CD14-positive monocyte (primary cell): ENCODE measurements at regions not wholly inside any gene's neighbourhood (a gene's known extent, or its start where the extent isn't known, plus 50 kb on each side); places are given as distances from the start of the nearest gene placed in this dataset.

Experiments
- DNase-seq, 3 donors: peaks; one replicate each; pipeline ENCODE4 v3.0.0-alpha.2; 2011 to 2022
- H2AFZ ChIP-seq: 2 replicates; pipeline ENCODE4 v1.6.0; 2012; ENCODE audit warnings: mild to moderate bottlenecking, low read depth, low read length, inconsistent platforms; ENCODE audit not compliant: insufficient read depth, poor library complexity, severe bottlenecking
- H3K27ac ChIP-seq, 2 donors: 1 replicate in 1 of 2; 2 replicates in 1 of 2; pipeline ENCODE4 v1.5.1; 2012 to 2013; ENCODE audit warnings: low read length in 2 of 2, control low read depth in 1 of 2, inconsistent platforms in 1 of 2, low read depth in 1 of 2, mild to moderate bottlenecking in 1 of 2
- H3K27me3 ChIP-seq, 2 donors: one replicate each; pipeline versions ENCODE4 v1.6.0 to v1.6.1; 2011 to 2013; ENCODE audit warnings: low read length in 2 of 2; ENCODE audit not compliant: control insufficient read depth in 2 of 2, insufficient read depth in 2 of 2
- H3K36me3 ChIP-seq, 2 donors: replicated peaks in 1 of 2; 1 replicate in 1 of 2; 2 replicates in 1 of 2; pipeline versions ENCODE4 v1.5.1 to v1.6.1; 2012 to 2013; ENCODE audit warnings: low read length in 2 of 2, control low read depth in 1 of 2, inconsistent platforms in 1 of 2, mild to moderate bottlenecking in 1 of 2; ENCODE audit not compliant: insufficient read depth in 2 of 2, control insufficient read depth in 1 of 2
- H3K4me1 ChIP-seq, 2 donors: 1 replicate in 1 of 2; 2 replicates in 1 of 2; pipeline versions ENCODE4 v1.5.1 to v1.6.1; 2012 to 2013; ENCODE audit warnings: low read length in 2 of 2, control low read depth in 1 of 2, inconsistent platforms in 1 of 2, mild to moderate bottlenecking in 1 of 2, moderate library complexity in 1 of 2; ENCODE audit not compliant: insufficient read depth in 2 of 2, control insufficient read depth in 1 of 2
- H3K4me2 ChIP-seq: replicated peaks from 2 replicates; pipeline ENCODE3; 2012; ENCODE audit warnings: low read length, moderate library complexity, mild to moderate bottlenecking; ENCODE audit not compliant: poor library complexity, severe bottlenecking; ENCODE audit errors: extremely low read depth
- H3K4me3 ChIP-seq, 3 experiments: fragments of 200-600 bp in 1 of 3; sonication (generic) in 1 of 3; replicated peaks in 1 of 3; 1 replicate in 2 of 3; 2 replicates in 1 of 3; pipeline ENCODE4 v1.5.1; 2011 to 2013; ENCODE audit warnings: low read length in 3 of 3, mild to moderate bottlenecking in 3 of 3, control low read depth in 2 of 3, low read depth in 2 of 3, inconsistent platforms in 1 of 3, moderate library complexity in 1 of 3
- H3K79me2 ChIP-seq: 2 replicates; pipeline ENCODE4 v1.6.0; 2012; ENCODE audit warnings: mild to moderate bottlenecking, control low read depth, inconsistent platforms, low read length, moderate library complexity; ENCODE audit not compliant: insufficient read depth
- H3K9ac ChIP-seq: 2 replicates; pipeline ENCODE4 v1.6.0; 2017; ENCODE audit warnings: low read length, mild to moderate bottlenecking; ENCODE audit not compliant: insufficient read depth, poor library complexity, severe bottlenecking
- H3K9me3 ChIP-seq, 2 donors: replicated peaks in 1 of 2; 1 replicate in 1 of 2; 2 replicates in 1 of 2; pipeline versions ENCODE4 v1.5.1 to v1.6.1; 2012 to 2013; ENCODE audit warnings: low read length in 2 of 2, control low read depth in 1 of 2; ENCODE audit not compliant: control insufficient read depth in 1 of 2, insufficient read depth in 1 of 2
- H4K20me1 ChIP-seq: 2 replicates; pipeline ENCODE4 v1.6.0; 2012; ENCODE audit warnings: mild to moderate bottlenecking, low read length, control low read depth, moderate library complexity; ENCODE audit not compliant: insufficient read depth
- H3K27ac Mint-ChIP-seq, 7 donors: one replicate each; pipeline ENCODE4 v1.8.0; 2020; ENCODE audit warnings: mild to moderate bottlenecking in 7 of 7, mixed read lengths in 7 of 7, moderate library complexity in 6 of 7, inconsistent platforms in 2 of 7
- H3K27me3 Mint-ChIP-seq, 3 donors: one replicate each; pipeline ENCODE4 v1.8.0; 2021 to 2022; ENCODE audit warnings: low read depth in 3 of 3, mild to moderate bottlenecking in 3 of 3, mixed read lengths in 3 of 3, moderate library complexity in 3 of 3, inconsistent platforms in 1 of 3
- H3K36me3 Mint-ChIP-seq, 2 donors: one replicate each; pipeline ENCODE4 v1.8.0; 2020; ENCODE audit warnings: mixed read lengths in 2 of 2, inconsistent platforms in 1 of 2, mild to moderate bottlenecking in 1 of 2
- H3K4me1 Mint-ChIP-seq: one replicate; pipeline ENCODE4 v1.8.0; 2020; ENCODE audit warnings: mild to moderate bottlenecking, mixed read lengths
- H3K4me3 Mint-ChIP-seq, 2 donors: one replicate each; pipeline ENCODE4 v1.8.0; 2020; ENCODE audit warnings: mild to moderate bottlenecking in 2 of 2, mixed read lengths in 2 of 2, moderate library complexity in 1 of 2
- H3K9me3 Mint-ChIP-seq, 7 donors: one replicate each; pipeline ENCODE4 v1.8.0; 2020 to 2022; ENCODE audit warnings: mixed read lengths in 7 of 7, mild to moderate bottlenecking in 6 of 7, moderate library complexity in 6 of 7, inconsistent platforms in 2 of 7
- WGBS: methylation state at CpG from one replicate; pipeline ENCODE4 v1.1.5; 2013; ENCODE audit warnings: missing lambda C conversion rate; ENCODE audit not compliant: insufficient coverage; 5-methylcytosine and 5-hydroxymethylcytosine counted together
- intact Hi-C, 2 donors: fragments of 100-400 bp; cut with micrococcal nuclease; formaldehyde crosslinking; loops; one replicate each; pipeline versions ENCODE4 v1.15.0 to v1.15.1; 2023
- TF ChIP-seq, protein P1 (sequence below): fragments of 200-600 bp; IDR thresholded peaks from one replicate; pipeline ENCODE4 v1.8.0; 2022; ENCODE audit warnings: antibody characterized with exemption, mild to moderate bottlenecking

DNA sequence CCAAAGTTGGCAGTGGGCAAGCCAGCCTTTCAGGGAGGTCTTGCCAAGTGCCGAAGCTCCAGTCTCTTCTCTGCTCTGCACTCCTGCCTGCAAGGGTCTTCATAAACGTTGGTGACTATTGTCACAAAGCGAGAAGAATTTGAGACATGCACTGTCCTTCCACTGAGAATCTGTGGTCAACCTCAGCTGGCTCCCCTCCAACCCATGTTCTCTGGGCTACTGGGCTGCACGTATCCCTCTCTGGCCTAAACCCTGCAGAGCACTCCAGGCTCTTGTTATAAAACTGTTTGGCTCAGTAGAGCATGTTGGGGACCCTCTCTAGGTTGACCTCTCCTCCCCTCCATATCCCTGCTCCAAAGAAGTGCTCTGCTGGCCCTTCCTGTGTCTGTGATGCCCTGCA lies 260.4 kb upstream of the NFE2L3 start:
- H3K27me3 Mint-ChIP-seq, result peaks cover 58 to 83% (median 64%) of the 10 kb centered on the region in 3 donors

DNA sequence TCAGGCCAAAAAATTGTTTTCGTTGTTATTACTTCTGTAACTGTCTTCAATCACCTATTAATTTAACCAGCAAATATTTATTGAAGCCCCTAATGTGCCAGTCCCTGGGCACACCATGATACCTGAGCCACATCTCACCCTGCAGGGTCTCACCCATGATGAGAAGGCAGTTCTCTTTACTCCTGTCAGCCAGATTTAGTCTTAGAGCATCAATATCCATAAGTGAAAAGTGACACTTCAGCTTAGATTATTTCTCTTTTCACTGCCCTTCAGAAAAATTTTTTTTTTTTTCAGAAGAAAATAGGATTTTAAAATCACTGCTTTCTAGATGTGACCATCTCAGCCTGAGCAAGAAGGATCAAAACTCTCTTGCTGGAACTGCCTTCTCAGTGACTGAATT lies 258.6 kb upstream of the NFE2L3 start:
- Histone ChIP-seq H3K27ac (no peak overlapping the region), H3K27me3 (peaks cover 77 to 82% of the 10 kb centered on the region in 2 donors), H3K4me1 (peaks cover 19 to 29% of the 10 kb centered on the region in 2 donors), H3K9ac (no peak overlapping the region), H3K4me3 (peak overlapping the region in 1 of 3 experiments; percentile 61), H3K36me3 (no peaks in the 10 kb centered on the region), H3K9me3 (peaks cover 4 to 16% of the 10 kb centered on the region in 2 donors), H3K4me2 (peak overlapping the region; percentile 69), H3K79me2 (no peaks in the 10 kb centered on the region), H2AFZ (peak overlapping the region; percentile 62), H4K20me1 (no peaks in the 10 kb centered on the region)
- Mint-ChIP-seq H3K9me3 (peaks cover 3 to 17% (median 14%) of the 10 kb centered on the region in 7 donors), H3K4me3 (peak overlapping the region; percentile 51 to 83), H3K36me3 (peaks cover 10 to 12% of the 10 kb centered on the region in 2 donors), H3K4me1 (peaks cover 36% of the 10 kb centered on the region), H3K27me3 (peaks cover 67 to 89% (median 71%) of the 10 kb centered on the region in 3 donors), H3K27ac (peak overlapping the region in 3 of 7 donors; percentile 10 to 54 (median 52))
- intact Hi-C loops, result loop anchor here (5.0 to 10.0 kb wide), 6 partner anchors 171 to 771 kb away; partner anchors contain the start of genes CBX3 (in 1 of the 2) and HNRNPA2B1 (in 1 of the 2)
- no CpG with 5 or more reads among the region's 1 CpG for WGBS
- TF ChIP-seq, protein P1, sequence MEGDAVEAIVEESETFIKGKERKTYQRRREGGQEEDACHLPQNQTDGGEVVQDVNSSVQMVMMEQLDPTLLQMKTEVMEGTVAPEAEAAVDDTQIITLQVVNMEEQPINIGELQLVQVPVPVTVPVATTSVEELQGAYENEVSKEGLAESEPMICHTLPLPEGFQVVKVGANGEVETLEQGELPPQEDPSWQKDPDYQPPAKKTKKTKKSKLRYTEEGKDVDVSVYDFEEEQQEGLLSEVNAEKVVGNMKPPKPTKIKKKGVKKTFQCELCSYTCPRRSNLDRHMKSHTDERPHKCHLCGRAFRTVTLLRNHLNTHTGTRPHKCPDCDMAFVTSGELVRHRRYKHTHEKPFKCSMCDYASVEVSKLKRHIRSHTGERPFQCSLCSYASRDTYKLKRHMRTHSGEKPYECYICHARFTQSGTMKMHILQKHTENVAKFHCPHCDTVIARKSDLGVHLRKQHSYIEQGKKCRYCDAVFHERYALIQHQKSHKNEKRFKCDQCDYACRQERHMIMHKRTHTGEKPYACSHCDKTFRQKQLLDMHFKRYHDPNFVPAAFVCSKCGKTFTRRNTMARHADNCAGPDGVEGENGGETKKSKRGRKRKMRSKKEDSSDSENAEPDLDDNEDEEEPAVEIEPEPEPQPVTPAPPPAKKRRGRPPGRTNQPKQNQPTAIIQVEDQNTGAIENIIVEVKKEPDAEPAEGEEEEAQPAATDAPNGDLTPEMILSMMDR, result no peak
- no peak for DNase-seq

More for the DNA sequence above, 260.4 kb upstream of the NFE2L3 start:
- Mint-ChIP-seq H3K4me3 (peak overlapping the region in 1 of 2 donors; percentile 65), H3K36me3 (peaks cover 10 to 12% of the 10 kb centered on the region in 2 donors), H3K9me3 (peaks cover 3 to 17% (median 13%) of the 10 kb centered on the region in 7 donors), H3K4me1 (peaks cover 31% of the 10 kb centered on the region), H3K27ac (no peak overlapping the region)
- TF ChIP-seq, protein P1, result no peak
- WGBS, result 98% methylated on average over 3 of the region's 4 CpGs
- H3K4me3 ChIP-seq, result no peak overlapping the region
- no peak overlapping the region for H2AFZ ChIP-seq
- no peak overlapping the region for H3K9ac ChIP-seq
- H3K27ac ChIP-seq, result no peak overlapping the region
- H3K79me2 ChIP-seq, result no peaks in the 10 kb centered on the region
- intact Hi-C loops, result loop anchor here (2.0 to 10.0 kb wide), 7 partner anchors 173 to 773 kb away; partner anchors contain the start of genes CBX3 (in 1 of the 2) and HNRNPA2B1 (in 1 of the 2)
- peaks cover 73 to 78% of the 10 kb centered on the region in 2 donors for H3K27me3 ChIP-seq
- H4K20me1 ChIP-seq, result no peaks in the 10 kb centered on the region
- H3K4me1 ChIP-seq, result peaks cover 19 to 24% of the 10 kb centered on the region in 2 donors
- DNase-seq, result no peak
- H3K9me3 ChIP-seq, result peaks cover 4 to 12% of the 10 kb centered on the region in 2 donors
- no peak overlapping the region for H3K4me2 ChIP-seq
- no peaks in the 10 kb centered on the region for H3K36me3 ChIP-seq
